Lower leg skin (tissue), 3 donors: ENCODE measurements at regions not wholly inside any gene's neighbourhood (a gene's known extent, or its start where the extent isn't known, plus 50 kb on each side); places are given as distances from the start of the nearest gene placed in this dataset.
"Not testable (repeated sequence)": the region's sequence is repeated elsewhere in the genome, so short reads cannot be mapped to it uniquely, and the experiment has no call there.

Experiments used
- CTCF ChIP-seq, 3 donors: fragments of 450-650 bp; IDR thresholded peaks; one replicate each; pipeline ENCODE4 v1.5.1; 2016; ENCODE audit warnings: antibody characterized with exemption in 3 of 3, mild to moderate bottlenecking in 3 of 3, moderate library complexity in 2 of 3
- POLR2A ChIP-seq, 2 donors: fragments of 450-650 bp; IDR thresholded peaks; one replicate each; pipeline ENCODE4 v1.6.1; 2016 to 2017; ENCODE audit warnings: antibody characterized with exemption in 2 of 2, mild to moderate bottlenecking in 1 of 2, moderate library complexity in 1 of 2

GRCh38 chr6:57792720-57793397, 475.4 kb downstream of the PRIM2 start:
- TF ChIP-seq CTCF, POLR2A (IDR thresholded peaks at IDR 0.05): not testable (repeated sequence)
